K562 (cell line): ENCODE measurements at regions not wholly inside any gene's neighbourhood (a gene's known extent, or its start where the extent isn't known, plus 50 kb on each side); places are given as distances from the start of the nearest gene placed in this dataset.
"Not testable (repeated sequence)": the region's sequence is repeated elsewhere in the genome, so short reads cannot be mapped to it uniquely, and the experiment has no call there.

Experiments
- ATAC-seq: fragments of 200-7000 bp; cut with Tn5 transposase; 3 replicates; pipeline ENCODE4 v1.9.1; 2020; ENCODE audit warnings: moderate library complexity
- BruUV-seq: library from RNA; stranded (reverse); fragments of 400-500 nt; replicated peaks from 2 replicates; lab custom pipeline; 2021; lab: Mats Ljungman, UMichigan
- CTCF ChIA-PET: fragments of 300-600 bp; formaldehyde crosslinking; extraction: SDS; loops from one replicate; lab custom pipeline; 2021; ENCODE audit warnings: low intra/inter-chr PET ratio; lab: Yijun Ruan, JAX
- POLR2A ChIA-PET: fragments of 300-600, 350-650 bp; sonication (Branson Sonifier 250); formaldehyde crosslinking; extraction: SDS; loops from one replicate; lab custom pipeline; 2021; ENCODE audit warnings: antibody characterized with exemption, inconsistent platforms; lab: Yijun Ruan, JAX
- DNase-seq, 4 experiments: peaks; one replicate each; pipeline versions ENCODE4 v3.0.0 to v3.0.0-alpha.2; 2011 to 2018; ENCODE audit warnings: low spot score in 3 of 4, mixed read lengths in 3 of 4; ENCODE audit errors: extremely low read depth in 1 of 4
- FAIRE-seq: peaks from 2 replicates; lab custom pipeline; 2011; peaks lifted over from hg19 to GRCh38; lab: Jason Lieb, UNC
- H2AFZ ChIP-seq: 2 replicates; pipeline ENCODE4 v1.6.0; 2011; ENCODE audit warnings: low read depth, low read length, control low read depth, inconsistent platforms
- H3K27ac ChIP-seq: fragments of 200-600 bp; 3 replicates; pipeline ENCODE4 v1.8.0; 2011; ENCODE audit warnings: low read depth, mild to moderate bottlenecking, control low read depth, inconsistent platforms, low read length, moderate library complexity, mixed read lengths; ENCODE audit errors: extremely low read depth
- H3K27me3 ChIP-seq, 2 experiments: fragments of 300-600 bp in 1 of 2; 2 replicates in 1 of 2; 3 replicates in 1 of 2; pipeline versions ENCODE4 v1.6.0 to v1.8.0; 2011; ENCODE audit warnings: inconsistent platforms in 2 of 2, low read length in 2 of 2, mild to moderate bottlenecking in 1 of 2, mixed read lengths in 1 of 2, moderate library complexity in 1 of 2; ENCODE audit not compliant: control insufficient read depth in 2 of 2, insufficient read depth in 2 of 2
- H3K36me3 ChIP-seq: fragments of 300-600 bp; 3 replicates; pipeline ENCODE4 v1.8.0; 2011; ENCODE audit warnings: mild to moderate bottlenecking, low read length, inconsistent platforms; ENCODE audit not compliant: control insufficient read depth, insufficient read depth
- H3K4me1 ChIP-seq, 2 experiments: fragments of 200-600 bp in 1 of 2; replicated peaks in 1 of 2; 2 replicates in 1 of 2; 3 replicates in 1 of 2; pipeline versions ENCODE4 v1.5.1 to v1.8.0; 2011; ENCODE audit warnings: inconsistent platforms in 2 of 2, low read length in 2 of 2, mild to moderate bottlenecking in 1 of 2, mixed read lengths in 1 of 2, moderate library complexity in 1 of 2; ENCODE audit not compliant: control insufficient read depth in 2 of 2, insufficient read depth in 2 of 2
- H3K4me2 ChIP-seq: 2 replicates; pipeline ENCODE4 v1.6.1; 2011; ENCODE audit warnings: low read length, control low read depth, inconsistent platforms, mixed read lengths; ENCODE audit not compliant: insufficient read depth
- H3K4me3 ChIP-seq: fragments of 200-600 bp; sonication (generic), shearing (Covaris generic); 2 replicates; pipeline ENCODE4 v1.5.1; 2016; ENCODE audit warnings: control low read depth, inconsistent platforms
- H3K79me2 ChIP-seq: fragments of 200-600 bp; 3 replicates; pipeline ENCODE4 v1.8.0; 2011; ENCODE audit warnings: low read length, inconsistent platforms; ENCODE audit not compliant: control insufficient read depth, insufficient read depth
- H3K9ac ChIP-seq, 2 experiments: 2 replicates each; pipeline versions ENCODE4 v1.6.0 to v1.6.1; 2011; ENCODE audit warnings: low read depth in 2 of 2, low read length in 2 of 2, control low read depth in 1 of 2, inconsistent platforms in 1 of 2, mild to moderate bottlenecking in 1 of 2, mixed read lengths in 1 of 2; ENCODE audit not compliant: insufficient read depth in 1 of 2
- H3K9me1 ChIP-seq: one replicate; pipeline ENCODE4 v1.6.0; 2011; ENCODE audit warnings: inconsistent platforms, mild to moderate bottlenecking, low read length, moderate library complexity; ENCODE audit not compliant: control insufficient read depth, insufficient read depth
- H3K9me3 ChIP-seq: replicated peaks from 2 replicates; pipeline ENCODE4 v1.5.1; 2011; ENCODE audit warnings: low read depth, low read length, inconsistent platforms; ENCODE audit not compliant: control insufficient read depth, insufficient read depth
- H4K20me1 ChIP-seq: replicated peaks from 2 replicates; pipeline ENCODE4 v1.6.1; 2011; ENCODE audit warnings: low read length, inconsistent platforms, mixed read lengths; ENCODE audit not compliant: control insufficient read depth, insufficient read depth
- E4F1 ChIP-seq: fragments of 250-450 bp; sonication (Bioruptor Pico); IDR thresholded peaks from 2 replicates; pipeline ENCODE4 v1.5.0; 2021; ENCODE audit warnings: mild to moderate bottlenecking, borderline replicate concordance
- MXI1 ChIP-seq: IDR thresholded peaks from 2 replicates; pipeline ENCODE4 v1.6.1; 2011; ENCODE audit warnings: low read depth, mild to moderate bottlenecking, improper control_type of control experiment, low read length
- NCOA6 ChIP-seq: fragments of 450-650 bp; IDR thresholded peaks from 2 replicates; pipeline ENCODE4 v1.6.1; 2017; ENCODE audit warnings: mild to moderate bottlenecking
- PHB2 ChIP-seq: fragments of 450-650 bp; IDR thresholded peaks from 2 replicates; pipeline ENCODE4 v1.6.1; 2017; ENCODE audit warnings: low read depth
- UBTF ChIP-seq, 2 experiments: IDR thresholded peaks; 2 replicates each; pipeline ENCODE4 v1.6.1; 2012; ENCODE audit warnings: improper control_type of control experiment in 2 of 2, low read depth in 2 of 2, low read length in 2 of 2, borderline replicate concordance in 1 of 2
- ZNF778 ChIP-seq: fragments of 450-650 bp; formaldehyde crosslinking; IDR thresholded peaks from 2 replicates; pipeline ENCODE4 v1.4.0; 2020; ENCODE audit warnings: mild to moderate bottlenecking, moderate library complexity
- WGBS: fragments of 100-300 bp; shearing (Covaris generic); methylation state at CpG from one replicate; pipeline ENCODE4 v1.1.6; 2016; ENCODE audit warnings: low coverage, mixed read lengths; ENCODE audit not compliant: insufficient coverage; ENCODE audit errors: missing lambda C conversion rate; 5-methylcytosine and 5-hydroxymethylcytosine counted together
- in situ Hi-C: fragments of 300-500 bp; cut with MboI; formaldehyde crosslinking; loops from 4 replicates; pipeline ENCODE4 v1.15.0; 2018; ENCODE audit warnings: inconsistent platforms, mixed read lengths
- intact Hi-C: fragments of 100-400 bp; cut with micrococcal nuclease; formaldehyde crosslinking; loops from 2 replicates; pipeline ENCODE4 v1.14.2; 2022
- TF ChIP-seq, protein P1 (sequence below): fragments of 450-650 bp; formaldehyde crosslinking; conservative IDR thresholded peaks from 2 replicates; pipeline ENCODE4 v1.4.0; 2022; ENCODE audit warnings: mild to moderate bottlenecking, missing genetic modification characterization
- TF ChIP-seq, protein P2 (sequence below): sonication (generic); formaldehyde crosslinking; IDR thresholded peaks from 2 replicates; pipeline ENCODE4 v1.8.0; 2022; ENCODE audit warnings: mild to moderate bottlenecking, missing genetic modification reagents

- H3K27ac ChIP-seq, in situ Hi-C loops, intact Hi-C loops, H3K4me3 ChIP-seq, ATAC-seq, FAIRE-seq, H3K9me3 ChIP-seq, POLR2A ChIA-PET, H3K9ac ChIP-seq, H4K20me1 ChIP-seq, H3K36me3 ChIP-seq, H3K4me2 ChIP-seq, H3K79me2 ChIP-seq, DNase-seq, H3K9me1 ChIP-seq, H3K27me3 ChIP-seq, H2AFZ ChIP-seq, H3K4me1 ChIP-seq, BruUV-seq, CTCF ChIA-PET: not testable (repeated sequence)
- WGBS = 3% methylated on average over 9 of the region's 11 CpGs
These were observed 277.8 kb upstream of the ARHGAP42 start for GRCh38 chr11:100409267-100409666.

GRCh38 chr11:100419518-100419917 lies 267.6 kb upstream of the ARHGAP42 start:
- Histone ChIP-seq H3K27me3 (no peaks in the 10 kb centered on the region), H3K9me3 (no peaks in the 10 kb centered on the region), H2AFZ (no peak overlapping the region), H3K36me3 (no peaks in the 10 kb centered on the region), H4K20me1 (no peaks in the 10 kb centered on the region), H3K9ac (no peak overlapping the region), H3K4me3 (no peak overlapping the region), H3K27ac (no peak overlapping the region), H3K4me2 (no peak overlapping the region), H3K79me2 (no peaks in the 10 kb centered on the region), H3K9me1 (no peaks in the 10 kb centered on the region), H3K4me1 (no peaks in the 10 kb centered on the region)
- in situ Hi-C loops = no loop called here
- intact Hi-C loops = no loop called here
- ChIA-PET CTCF (no interaction called here), POLR2A (no interaction called here)
- ATAC-seq (no peak), DNase-seq (no peak), FAIRE-seq (no peak)
- BruUV-seq = no TSS peak
- 0% methylated on average over 2 of the region's 2 CpGs for WGBS
- TF ChIP-seq UBTF (IDR thresholded peaks at IDR 0.05; ENCODE audit: borderline replicate concordance in 1 of 2, low read depth in 2 of 2, low read length in 2 of 2) (no peak), E4F1 (CRISPR knock-in tag) (no peak), NCOA6 (no peak), ZNF778 (CRISPR knock-in tag) (no peak), MXI1 (no peak), PHB2 (no peak)
- TF ChIP-seq, protein P1, sequence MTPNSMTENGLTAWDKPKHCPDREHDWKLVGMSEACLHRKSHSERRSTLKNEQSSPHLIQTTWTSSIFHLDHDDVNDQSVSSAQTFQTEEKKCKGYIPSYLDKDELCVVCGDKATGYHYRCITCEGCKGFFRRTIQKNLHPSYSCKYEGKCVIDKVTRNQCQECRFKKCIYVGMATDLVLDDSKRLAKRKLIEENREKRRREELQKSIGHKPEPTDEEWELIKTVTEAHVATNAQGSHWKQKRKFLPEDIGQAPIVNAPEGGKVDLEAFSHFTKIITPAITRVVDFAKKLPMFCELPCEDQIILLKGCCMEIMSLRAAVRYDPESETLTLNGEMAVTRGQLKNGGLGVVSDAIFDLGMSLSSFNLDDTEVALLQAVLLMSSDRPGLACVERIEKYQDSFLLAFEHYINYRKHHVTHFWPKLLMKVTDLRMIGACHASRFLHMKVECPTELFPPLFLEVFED (CRISPR knock-in tag) = no peak
- TF ChIP-seq, protein P2, sequence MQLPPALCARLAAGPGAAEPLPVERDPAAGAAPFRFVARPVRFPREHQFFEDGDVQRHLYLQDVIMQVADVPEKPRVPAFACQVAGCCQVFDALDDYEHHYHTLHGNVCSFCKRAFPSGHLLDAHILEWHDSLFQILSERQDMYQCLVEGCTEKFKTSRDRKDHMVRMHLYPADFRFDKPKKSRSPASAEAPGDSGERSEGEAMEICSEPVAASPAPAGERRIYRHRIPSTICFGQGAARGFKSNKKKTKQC (CRISPR knock-in tag) = no peak
